MCF 10A (cell line): ENCODE measurements at regions not wholly inside any gene's neighbourhood (a gene's known extent, or its start where the extent isn't known, plus 50 kb on each side); places are given as distances from the start of the nearest gene placed in this dataset.
A peak's percentile ranks its signal among the peaks of the same experiment; 100 is the strongest.

Experiments used
- BruUV-seq: library from RNA; stranded (reverse); fragments of 400-500 nt; replicated peaks from 2 replicates; lab custom pipeline; 2021; lab: Mats Ljungman, UMichigan
- CTCF ChIA-PET: fragments of 300-600 bp; sonication (Branson Sonifier 250); formaldehyde crosslinking; extraction: SDS; loops from one replicate; lab custom pipeline; 2021; ENCODE audit warnings: antibody characterized with exemption, inconsistent platforms; lab: Yijun Ruan, JAX
- POLR2A ChIA-PET: fragments of 300-600, 350-650 bp; sonication (Branson Sonifier 250); formaldehyde crosslinking; extraction: SDS; loops from one replicate; lab custom pipeline; 2020; ENCODE audit warnings: antibody characterized with exemption, inconsistent platforms; lab: Yijun Ruan, JAX
- DNase-seq: peaks from one replicate; pipeline ENCODE4 v3.0.0-alpha.2; 2018; ENCODE audit not compliant: unreplicated experiment
- H3K27ac Mint-ChIP-seq: one replicate; pipeline ENCODE4 v1.8.0; 2022; ENCODE audit warnings: mild to moderate bottlenecking, low read depth, mixed read lengths; ENCODE audit not compliant: unreplicated experiment
- H3K27me3 Mint-ChIP-seq: one replicate; pipeline ENCODE4 v1.8.0; 2022; ENCODE audit warnings: mixed read lengths; ENCODE audit not compliant: insufficient read depth, unreplicated experiment
- H3K36me3 Mint-ChIP-seq: one replicate; pipeline ENCODE4 v1.8.0; 2022; ENCODE audit warnings: mild to moderate bottlenecking, moderate library complexity, mixed read lengths; ENCODE audit not compliant: insufficient read depth, unreplicated experiment
- H3K4me1 Mint-ChIP-seq: one replicate; pipeline ENCODE4 v1.8.0; 2022; ENCODE audit warnings: mixed read lengths; ENCODE audit not compliant: insufficient read depth, unreplicated experiment
- H3K4me3 Mint-ChIP-seq: one replicate; pipeline ENCODE4 v1.8.0; 2022; ENCODE audit warnings: mild to moderate bottlenecking, moderate library complexity, mixed read lengths; ENCODE audit not compliant: unreplicated experiment
- H3K9me3 Mint-ChIP-seq: one replicate; pipeline ENCODE4 v1.8.0; 2022; ENCODE audit warnings: mixed read lengths; ENCODE audit not compliant: unreplicated experiment
- intact Hi-C: fragments of 100-400 bp; cut with micrococcal nuclease; formaldehyde crosslinking; loops from 2 replicates; pipeline ENCODE4 v1.14.1; 2022
- TF ChIP-seq, protein P1 (sequence below): fragments of 200-600 bp; IDR thresholded peaks from one replicate; pipeline ENCODE4 v1.8.0; 2022; ENCODE audit warnings: antibody characterized with exemption, mild to moderate bottlenecking; ENCODE audit not compliant: unreplicated experiment

DNA sequence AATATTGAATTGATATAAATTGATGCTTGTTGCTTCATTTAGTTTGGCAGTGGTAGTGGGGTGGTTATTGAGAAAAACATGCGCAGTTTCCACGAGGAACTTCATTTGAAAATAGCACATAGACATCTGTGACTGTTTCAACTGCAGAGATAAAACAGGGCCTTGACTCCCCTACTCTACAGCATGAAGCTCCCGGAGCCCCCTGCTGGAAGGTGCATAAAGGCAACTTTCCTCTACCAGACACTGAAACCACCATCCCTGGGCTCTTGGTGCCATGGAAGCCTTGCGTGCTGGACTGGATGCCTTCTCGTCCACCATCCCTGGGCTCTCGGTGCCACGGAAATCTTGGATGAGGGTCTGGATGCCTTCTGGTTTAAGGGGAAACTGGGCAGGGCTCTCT lies 195.9 kb downstream of the CSNK2A3 start:
- intact Hi-C loops: loop anchor here (10.0 kb wide), 1 partner anchor 132 kb away; no protein-coding TSS in a partner anchor

DNA sequence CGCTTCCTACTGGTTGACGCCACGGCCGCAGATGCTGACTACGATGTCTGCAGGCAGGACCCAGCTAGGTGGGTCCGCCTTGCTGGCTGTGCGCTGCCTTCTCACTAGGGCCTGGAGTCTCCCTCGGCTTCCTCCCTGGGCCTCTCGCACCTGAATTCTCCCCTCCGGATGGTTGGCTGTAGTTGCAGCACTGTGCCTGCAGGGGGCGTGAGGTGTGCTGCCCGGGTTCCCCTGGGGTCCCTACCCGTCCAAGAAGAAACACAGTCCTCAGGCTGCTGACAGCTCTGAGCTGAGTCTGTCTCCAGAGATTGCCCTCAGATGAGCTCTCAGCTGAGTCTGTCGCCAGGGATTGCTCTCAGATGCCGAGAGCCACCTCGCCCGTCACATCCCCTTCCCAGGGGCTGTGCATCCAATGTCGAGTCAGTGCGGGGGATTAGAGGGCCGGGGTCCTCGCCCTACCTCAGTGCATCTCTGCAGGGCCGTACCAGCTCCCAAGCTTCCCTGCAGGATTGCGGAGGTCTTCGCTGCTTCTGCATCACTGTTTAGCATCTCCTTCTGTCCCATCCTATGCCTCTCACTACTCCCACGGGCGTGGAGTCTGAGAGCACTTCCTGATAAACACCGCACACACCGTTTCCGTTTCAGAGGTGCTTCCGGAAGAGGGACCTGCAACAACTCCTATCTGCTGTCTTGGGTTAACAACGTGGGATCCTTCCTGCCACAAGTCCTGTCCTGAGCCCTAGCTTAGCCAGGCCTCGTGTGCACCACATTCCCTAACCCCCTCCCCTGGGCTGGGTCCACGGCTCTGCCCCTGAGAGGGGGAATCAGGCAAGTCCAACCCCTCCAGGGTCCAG lies 196.9 kb downstream of the CSNK2A3 start:
- peak; percentile 5 for DNase-seq
- no peak overlapping the region for H3K27ac Mint-ChIP-seq
- TF ChIP-seq, protein P1, sequence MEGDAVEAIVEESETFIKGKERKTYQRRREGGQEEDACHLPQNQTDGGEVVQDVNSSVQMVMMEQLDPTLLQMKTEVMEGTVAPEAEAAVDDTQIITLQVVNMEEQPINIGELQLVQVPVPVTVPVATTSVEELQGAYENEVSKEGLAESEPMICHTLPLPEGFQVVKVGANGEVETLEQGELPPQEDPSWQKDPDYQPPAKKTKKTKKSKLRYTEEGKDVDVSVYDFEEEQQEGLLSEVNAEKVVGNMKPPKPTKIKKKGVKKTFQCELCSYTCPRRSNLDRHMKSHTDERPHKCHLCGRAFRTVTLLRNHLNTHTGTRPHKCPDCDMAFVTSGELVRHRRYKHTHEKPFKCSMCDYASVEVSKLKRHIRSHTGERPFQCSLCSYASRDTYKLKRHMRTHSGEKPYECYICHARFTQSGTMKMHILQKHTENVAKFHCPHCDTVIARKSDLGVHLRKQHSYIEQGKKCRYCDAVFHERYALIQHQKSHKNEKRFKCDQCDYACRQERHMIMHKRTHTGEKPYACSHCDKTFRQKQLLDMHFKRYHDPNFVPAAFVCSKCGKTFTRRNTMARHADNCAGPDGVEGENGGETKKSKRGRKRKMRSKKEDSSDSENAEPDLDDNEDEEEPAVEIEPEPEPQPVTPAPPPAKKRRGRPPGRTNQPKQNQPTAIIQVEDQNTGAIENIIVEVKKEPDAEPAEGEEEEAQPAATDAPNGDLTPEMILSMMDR: peak; percentile 55
- no peak overlapping the region for H3K4me3 Mint-ChIP-seq
- H3K27me3 Mint-ChIP-seq: peaks cover 32% of the 10 kb centered on the region
- H3K4me1 Mint-ChIP-seq: no peaks in the 10 kb centered on the region
- ChIA-PET POLR2A (interaction anchor here (0.9 kb wide), 1 partner anchor 17 kb away, joined by 3 read pairs; no protein-coding TSS in a partner anchor), CTCF (interaction anchor here (1.7 kb wide), 1 partner anchor 10 kb away, joined by 7 read pairs; no protein-coding TSS in a partner anchor)
- no TSS peak for BruUV-seq
- no peaks in the 10 kb centered on the region for H3K36me3 Mint-ChIP-seq
- no peaks in the 10 kb centered on the region for H3K9me3 Mint-ChIP-seq
- intact Hi-C loops: loop anchor here (10.0 kb wide), 1 partner anchor 131 kb away; no protein-coding TSS in a partner anchor

More for the DNA sequence above, 195.9 kb downstream of the CSNK2A3 start:
- Mint-ChIP-seq H3K36me3 (no peaks in the 10 kb centered on the region), H3K9me3 (no peaks in the 10 kb centered on the region), H3K4me1 (no peaks in the 10 kb centered on the region), H3K27ac (no peak overlapping the region), H3K4me3 (no peak overlapping the region), H3K27me3 (peaks cover 42% of the 10 kb centered on the region)
- peak; percentile 42 for DNase-seq
- BruUV-seq: no TSS peak
- POLR2A ChIA-PET: interaction anchor here (0.9 kb wide), 1 partner anchor 16 kb away, joined by 3 read pairs; no protein-coding TSS in a partner anchor
- CTCF ChIA-PET: interaction anchor here (0.7 to 1.0 kb wide), 2 partner anchors 57 to 347 kb away, joined by 3 to 4 read pairs; no protein-coding TSS in a partner anchor
- TF ChIP-seq, protein P1: no peak

DNA sequence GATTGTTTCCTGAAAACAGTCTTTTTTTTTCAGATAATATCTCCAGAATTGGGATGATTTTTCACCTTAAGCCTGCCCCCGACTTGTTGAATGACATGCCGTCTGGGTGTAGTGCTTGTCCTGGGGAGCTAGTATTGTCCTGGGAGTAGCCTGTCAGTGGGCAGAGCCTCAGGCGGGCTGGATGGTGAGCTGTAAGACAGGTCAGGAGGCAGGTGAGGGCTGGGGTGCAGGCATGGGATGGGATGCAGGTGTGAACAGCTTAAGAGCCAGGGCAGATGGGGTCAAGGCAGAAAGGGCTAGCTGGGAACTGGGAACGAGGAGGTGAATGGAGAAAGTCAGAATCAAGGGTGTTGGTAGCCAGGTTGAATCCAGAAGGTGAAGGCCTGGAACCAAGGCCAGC lies 200.2 kb downstream of the CSNK2A3 start:
- Mint-ChIP-seq H3K4me1 (no peaks in the 10 kb centered on the region), H3K4me3 (no peak overlapping the region), H3K27ac (no peak overlapping the region), H3K9me3 (no peaks in the 10 kb centered on the region), H3K36me3 (no peaks in the 10 kb centered on the region), H3K27me3 (peaks cover 14% of the 10 kb centered on the region)
- intact Hi-C loops: loop anchor here (10.0 kb wide), 1 partner anchor 128 kb away; no protein-coding TSS in a partner anchor
- no TSS peak for BruUV-seq
- POLR2A ChIA-PET: no interaction called here
- TF ChIP-seq, protein P1: no peak
- CTCF ChIA-PET: interaction anchor here (0.7 to 2.2 kb wide), 2 partner anchors 11 to 20 kb away, joined by 3 to 4 read pairs; no protein-coding TSS in a partner anchor
- no peak for DNase-seq
